Neural cell (in vitro differentiated cells): ENCODE measurements at regions not wholly inside any gene's neighbourhood (a gene's known extent, or its start where the extent isn't known, plus 50 kb on each side); places are given as distances from the start of the nearest gene placed in this dataset.

Experiments
- RAD21 ChIP-seq: fragments of 450-650 bp; conservative IDR thresholded peaks from 2 replicates; pipeline ENCODE4 v1.6.1; 2014; ENCODE audit warnings: antibody characterized with exemption, mild to moderate bottlenecking, moderate library complexity
- SMC3 ChIP-seq: fragments of 450-650 bp; conservative IDR thresholded peaks from 2 replicates; pipeline ENCODE4 v1.6.1; 2014; ENCODE audit warnings: antibody characterized with exemption, mild to moderate bottlenecking, moderate library complexity; ENCODE audit not compliant: poor library complexity
- TF ChIP-seq, protein P1 (sequence below): fragments of 450-650 bp; IDR thresholded peaks from 2 replicates; pipeline ENCODE4 v1.5.1; 2014; ENCODE audit warnings: antibody characterized with exemption, mild to moderate bottlenecking, moderate library complexity; ENCODE audit not compliant: poor library complexity, severe bottlenecking

DNA sequence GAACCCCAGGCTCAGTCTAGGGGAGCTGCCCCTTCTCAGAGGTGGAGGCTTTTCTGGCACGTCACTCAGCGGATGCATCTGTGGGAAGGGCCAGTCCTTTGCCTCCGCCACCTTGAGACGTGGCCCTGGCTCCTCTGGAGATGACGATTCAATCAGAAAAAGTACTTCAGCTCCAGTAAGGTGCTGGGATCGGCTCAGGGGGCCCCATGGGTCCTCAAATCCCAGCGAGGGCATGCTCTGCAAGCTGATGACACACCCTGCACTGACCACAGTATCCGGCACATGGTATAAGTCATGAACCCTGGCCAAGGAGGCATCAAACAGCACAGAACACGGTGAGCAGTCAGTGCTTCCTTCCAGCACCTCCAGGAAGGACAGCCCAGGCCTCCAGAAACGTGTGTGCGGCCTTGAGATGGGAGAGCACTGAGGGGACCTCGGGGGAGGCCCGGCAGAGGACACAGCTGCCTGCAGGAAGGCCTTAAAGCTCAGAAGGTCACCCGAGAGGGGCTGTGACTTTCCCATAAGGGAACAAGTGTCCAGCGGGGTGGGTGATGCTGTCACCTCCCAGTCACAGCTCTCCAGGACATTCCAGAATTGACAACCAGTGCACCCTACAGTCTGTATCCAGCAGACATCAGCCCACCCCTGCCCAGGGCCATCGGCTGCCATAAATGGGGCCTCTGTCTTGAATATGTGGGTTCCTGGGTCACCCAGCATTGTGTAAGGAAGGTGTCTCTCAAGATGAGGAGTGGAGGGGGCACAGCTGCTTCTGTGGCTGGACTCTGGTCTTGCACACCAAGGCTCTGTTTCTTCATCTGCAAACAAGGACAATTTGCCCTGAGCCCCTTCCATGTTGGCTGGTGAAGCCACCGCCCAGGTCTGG is 205.8 kb downstream of the NDUFA10 start:
- no peak for TF ChIP-seq RAD21
- no peak for TF ChIP-seq SMC3
- TF ChIP-seq, protein P1, sequence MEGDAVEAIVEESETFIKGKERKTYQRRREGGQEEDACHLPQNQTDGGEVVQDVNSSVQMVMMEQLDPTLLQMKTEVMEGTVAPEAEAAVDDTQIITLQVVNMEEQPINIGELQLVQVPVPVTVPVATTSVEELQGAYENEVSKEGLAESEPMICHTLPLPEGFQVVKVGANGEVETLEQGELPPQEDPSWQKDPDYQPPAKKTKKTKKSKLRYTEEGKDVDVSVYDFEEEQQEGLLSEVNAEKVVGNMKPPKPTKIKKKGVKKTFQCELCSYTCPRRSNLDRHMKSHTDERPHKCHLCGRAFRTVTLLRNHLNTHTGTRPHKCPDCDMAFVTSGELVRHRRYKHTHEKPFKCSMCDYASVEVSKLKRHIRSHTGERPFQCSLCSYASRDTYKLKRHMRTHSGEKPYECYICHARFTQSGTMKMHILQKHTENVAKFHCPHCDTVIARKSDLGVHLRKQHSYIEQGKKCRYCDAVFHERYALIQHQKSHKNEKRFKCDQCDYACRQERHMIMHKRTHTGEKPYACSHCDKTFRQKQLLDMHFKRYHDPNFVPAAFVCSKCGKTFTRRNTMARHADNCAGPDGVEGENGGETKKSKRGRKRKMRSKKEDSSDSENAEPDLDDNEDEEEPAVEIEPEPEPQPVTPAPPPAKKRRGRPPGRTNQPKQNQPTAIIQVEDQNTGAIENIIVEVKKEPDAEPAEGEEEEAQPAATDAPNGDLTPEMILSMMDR: no peak
